GM20000 (cell line): ENCODE measurements at regions not wholly inside any gene's neighbourhood (a gene's known extent, or its start where the extent isn't known, plus 50 kb on each side); places are given as distances from the start of the nearest gene placed in this dataset.

Experiments
- DNase-seq: peaks from one replicate; pipeline ENCODE4 v3.0.0; 2012; ENCODE audit warnings: low spot score
- CTCF ChIP-seq: IDR thresholded peaks from 2 replicates; pipeline ENCODE4 v1.5.1; 2012; ENCODE audit warnings: mild to moderate bottlenecking, control low read depth; ENCODE audit errors: extremely low read depth, missing control alignments

GRCh38 chr5:53369681-53370080, 110.7 kb upstream of the FST start:
- no peak for TF ChIP-seq CTCF
- no peak for DNase-seq

GRCh38 chr5:53373451-53374158, 106.8 kb upstream of the FST start:
- no peak for DNase-seq
- TF ChIP-seq CTCF, result no peak

GRCh38 chr5:53376853-53377252, 103.6 kb upstream of the FST start:
- DNase-seq, result no peak
- TF ChIP-seq CTCF, result no peak

GRCh38 chr5:53378190-53378589, 102.2 kb upstream of the FST start:
- TF ChIP-seq CTCF, result no peak
- DNase-seq, result no peak

GRCh38 chr5:53378590-53379247, 101.7 kb upstream of the FST start:
- TF ChIP-seq CTCF, result no peak
- DNase-seq, result no peak

- no peak for TF ChIP-seq CTCF
- no peak for DNase-seq
Observed at GRCh38 chr5:53386341-53386740, 94.1 kb upstream of the FST start.

GRCh38 chr5:53389093-53389492, 91.3 kb upstream of the FST start:
- no peak for TF ChIP-seq CTCF
- DNase-seq, result no peak
